NCI-H774 (cell line): ENCODE measurements at regions not wholly inside any gene's neighbourhood (a gene's known extent, or its start where the extent isn't known, plus 50 kb on each side); places are given as distances from the start of the nearest gene placed in this dataset.

Experiments
- DNase-seq: peaks from one replicate; lab custom pipeline; 2025; lab: John Stamatoyannopoulos, UW

DNA sequence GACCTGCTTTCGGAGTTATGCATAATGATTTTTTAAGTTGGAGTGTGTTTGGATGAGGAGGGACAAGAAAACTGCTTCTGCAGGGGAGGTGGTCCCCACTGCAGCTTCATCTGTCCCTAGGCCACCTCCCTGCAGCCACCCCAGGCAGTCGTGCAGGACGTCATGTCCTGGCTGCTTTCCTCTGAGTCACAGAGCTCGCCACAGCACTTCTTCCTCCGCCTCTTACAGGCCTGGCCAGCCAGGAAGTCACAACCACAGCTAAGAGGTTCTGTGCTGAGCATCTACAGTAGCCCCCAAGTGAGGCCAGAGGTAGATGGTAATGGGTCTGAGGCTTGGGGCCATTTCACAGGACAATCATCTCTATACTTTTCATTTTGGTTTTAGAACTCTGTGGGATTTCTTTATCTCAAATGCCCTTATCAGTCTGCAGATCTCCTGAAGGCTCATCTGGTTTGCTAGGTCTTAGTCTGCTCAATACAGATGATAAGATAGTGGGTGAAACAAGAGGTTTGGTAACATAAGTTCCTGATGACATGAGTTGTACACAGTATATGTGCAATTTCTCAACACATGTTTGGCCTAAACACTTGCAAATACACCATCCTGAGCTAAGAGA, 106.4 kb downstream of the ARF6 start:
- no peak for DNase-seq

DNA sequence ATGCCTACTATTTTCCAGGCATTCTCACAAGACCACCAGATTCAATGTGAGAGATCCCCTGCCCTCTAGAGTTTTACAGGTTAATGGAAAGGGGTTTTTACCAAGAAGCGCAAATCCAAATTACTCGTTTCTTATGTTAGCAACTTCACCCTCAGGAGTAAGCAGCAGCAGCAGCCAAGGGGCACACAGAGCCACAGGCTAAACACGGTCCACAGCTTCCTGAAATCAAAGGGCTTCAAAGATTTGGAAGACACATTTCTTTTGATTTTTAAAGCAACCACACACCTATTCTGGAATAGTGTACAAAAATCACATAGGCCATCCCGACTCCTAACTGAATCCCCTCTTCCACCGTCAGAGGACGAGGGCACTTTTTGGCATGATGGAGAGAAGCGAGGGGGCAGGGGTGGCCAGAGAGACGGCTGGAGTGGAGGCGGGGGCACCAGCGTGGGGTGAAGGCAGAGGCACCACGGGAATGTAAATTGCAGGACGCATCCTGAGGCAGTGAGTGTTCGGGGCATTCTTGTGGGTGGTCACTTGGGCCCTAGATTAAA, 107.0 kb downstream of the ARF6 start:
- no peak for DNase-seq

DNA sequence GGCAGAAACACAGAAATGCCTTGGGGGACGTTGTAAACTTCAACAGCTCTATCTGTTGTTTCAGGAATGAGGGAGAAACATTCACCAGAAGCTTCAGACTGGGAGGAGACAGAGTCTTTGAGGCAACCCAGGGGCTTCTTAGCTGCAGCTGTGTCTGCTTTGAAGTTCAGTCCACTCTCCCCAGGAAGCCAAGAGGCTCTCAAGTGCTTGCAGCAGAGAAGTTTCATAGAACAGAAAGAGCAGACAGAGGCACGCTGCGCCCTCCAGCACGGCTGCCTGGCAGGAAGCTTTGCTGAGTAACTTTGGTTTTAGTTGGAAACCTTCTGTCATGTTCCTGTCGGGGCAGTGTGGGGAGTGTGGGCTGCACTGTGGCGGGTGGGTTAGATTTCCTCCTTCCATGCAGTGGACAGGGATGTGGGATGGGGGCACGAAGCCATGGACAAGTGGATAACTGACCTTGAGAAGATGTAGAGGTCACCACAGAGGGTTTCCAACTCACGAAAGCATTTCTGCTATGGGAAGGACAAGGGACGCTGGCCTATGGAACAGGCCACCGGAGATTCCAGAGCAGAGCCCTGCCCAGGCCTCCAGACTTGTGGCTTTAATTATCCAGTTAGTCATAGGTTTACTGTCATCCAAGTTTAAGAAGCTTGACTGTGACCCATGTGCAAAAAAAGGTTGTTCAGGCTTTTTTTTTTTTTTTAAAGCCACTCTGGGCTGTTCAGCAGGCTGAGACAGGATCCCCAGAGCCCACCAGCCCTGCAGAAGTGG, 107.7 kb downstream of the ARF6 start:
- DNase-seq = no peak

DNA sequence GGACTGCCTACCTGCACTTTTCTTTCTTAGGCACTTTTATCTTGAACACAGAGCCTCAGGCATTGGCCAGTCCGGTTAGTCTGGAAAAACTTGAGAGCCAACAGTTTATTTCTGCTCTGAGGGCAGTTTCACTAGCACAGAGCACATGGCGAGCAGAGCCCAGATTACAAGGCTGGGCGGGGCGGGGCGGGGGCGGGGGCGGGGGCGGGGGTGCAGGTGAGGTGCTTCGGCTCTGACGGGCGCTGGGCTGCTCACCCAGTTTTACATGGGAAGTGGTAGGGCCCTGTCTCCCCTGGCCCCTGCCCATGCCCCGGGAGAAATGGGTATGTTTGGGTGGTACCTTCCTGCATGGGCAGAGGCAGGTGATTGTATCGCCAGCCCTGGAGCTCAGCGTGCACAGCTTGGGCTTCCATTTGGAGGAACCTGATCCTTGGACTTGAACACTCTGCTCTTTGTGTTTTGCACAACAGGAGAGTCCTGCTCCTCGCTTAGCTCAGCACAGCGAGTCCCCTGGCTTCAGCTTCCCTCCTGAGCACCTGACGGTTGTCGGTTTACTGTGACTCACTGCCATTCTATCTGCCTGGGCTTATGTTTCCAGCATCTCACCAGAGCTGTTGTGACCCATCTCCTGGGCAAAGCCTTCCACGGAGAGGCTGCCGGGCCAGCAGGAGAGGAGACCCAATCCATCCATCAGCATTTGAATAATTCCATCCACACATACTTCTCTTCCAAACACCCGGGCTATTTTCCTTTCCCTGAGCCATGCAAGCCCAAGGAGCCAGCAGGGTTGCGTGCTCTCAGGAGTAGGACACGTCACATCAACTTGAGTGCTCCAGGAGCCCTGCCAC, 108.5 kb downstream of the ARF6 start:
- DNase-seq = no peak

DNA sequence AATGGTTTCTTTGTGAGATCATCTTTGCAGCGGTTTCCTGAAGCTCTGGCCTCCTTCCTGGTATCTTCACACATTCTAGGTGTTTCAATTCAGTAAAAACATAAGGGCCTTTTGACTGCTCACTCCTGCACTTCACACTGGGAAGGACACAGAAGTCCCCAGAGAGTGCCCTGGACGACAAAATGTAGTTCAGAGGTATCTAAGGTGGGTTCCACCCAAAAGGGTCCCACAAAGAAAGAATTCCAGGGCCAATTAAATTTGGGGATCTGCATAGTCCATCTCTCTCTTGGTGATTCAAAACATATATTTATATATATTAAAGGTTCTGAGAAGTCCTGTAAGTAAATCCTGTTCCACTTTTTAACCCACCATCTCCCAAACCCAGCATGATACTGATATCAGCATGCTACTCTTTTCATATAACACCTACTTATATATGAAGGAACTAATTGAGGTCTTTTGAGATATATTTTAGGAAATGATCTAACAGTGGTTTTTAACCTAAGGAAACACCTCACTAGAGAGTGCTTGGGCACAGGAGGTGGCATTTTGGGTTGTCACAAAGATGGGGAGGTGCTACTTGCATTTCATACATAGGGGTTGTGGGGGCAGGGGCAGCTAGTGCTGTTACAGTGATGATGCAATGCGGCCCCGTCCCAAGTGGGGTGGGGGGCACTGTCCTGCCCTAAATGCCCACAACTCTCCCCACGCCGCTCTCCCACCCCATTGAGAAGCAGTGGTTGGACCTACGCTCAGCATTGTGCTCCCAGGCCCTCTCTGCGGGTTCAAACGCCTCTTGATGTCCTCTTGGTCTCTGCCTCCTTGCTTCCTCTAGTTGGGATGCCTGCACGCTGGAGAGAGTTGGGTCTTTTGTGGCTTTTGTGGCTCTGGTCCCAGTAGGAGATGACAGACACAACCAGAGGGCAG, 109.4 kb downstream of the ARF6 start:
- no peak for DNase-seq

DNA sequence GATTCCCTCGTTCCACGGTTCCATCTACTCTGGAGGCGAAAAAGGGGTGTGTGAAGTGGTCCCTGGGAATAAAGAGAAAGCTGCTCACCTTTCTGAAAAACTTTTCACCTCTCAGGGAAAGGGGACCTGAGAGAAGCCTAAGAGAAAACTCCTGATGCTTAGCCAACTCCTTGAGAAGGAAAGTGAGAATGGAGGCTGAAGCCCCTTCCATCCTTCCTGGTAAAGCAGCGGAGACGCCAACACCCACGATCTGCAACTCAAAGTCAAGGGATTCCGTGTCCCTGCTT, 110.0 kb downstream of the ARF6 start:
- no peak for DNase-seq

DNA sequence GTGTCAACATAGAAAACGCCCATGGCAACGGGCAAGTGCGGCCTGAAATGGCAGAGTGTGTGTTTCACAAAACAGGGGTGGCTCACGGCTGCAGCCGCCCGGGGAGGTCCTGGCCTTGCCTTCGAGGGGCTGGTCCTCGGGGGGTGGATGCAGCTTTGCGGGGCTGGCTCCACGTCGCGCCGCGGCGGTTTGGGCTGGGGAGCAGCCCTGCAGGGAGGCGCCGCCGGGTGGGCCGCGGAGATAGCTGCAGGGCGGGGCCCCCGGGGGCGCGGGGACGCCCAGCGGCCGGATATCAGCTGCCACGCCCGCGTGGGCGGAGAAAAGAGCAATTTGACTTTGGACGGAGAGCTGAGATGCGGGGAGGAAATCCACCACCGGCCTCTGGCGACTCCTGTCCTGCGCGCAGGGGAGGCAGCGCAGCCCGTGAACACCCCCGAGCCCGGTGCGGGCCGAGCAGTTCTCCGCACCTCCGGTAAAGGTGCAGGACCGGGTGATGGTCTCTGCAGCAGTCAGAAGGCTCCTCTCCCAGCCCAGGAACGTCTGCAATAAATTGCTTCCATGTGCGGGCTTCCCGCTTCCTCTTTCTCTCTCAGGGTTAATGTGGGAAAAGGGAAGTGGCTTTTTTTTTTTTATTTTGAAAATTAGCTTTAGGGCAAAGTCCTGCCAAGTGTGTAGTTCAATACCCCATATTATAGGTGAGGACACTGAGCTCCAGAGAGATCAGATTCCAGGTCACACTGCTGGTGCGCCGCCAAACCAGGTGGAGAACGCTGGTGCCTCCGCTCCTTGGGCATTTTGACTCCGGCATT, 110.5 kb downstream of the ARF6 start:
- DNase-seq = no peak

DNA sequence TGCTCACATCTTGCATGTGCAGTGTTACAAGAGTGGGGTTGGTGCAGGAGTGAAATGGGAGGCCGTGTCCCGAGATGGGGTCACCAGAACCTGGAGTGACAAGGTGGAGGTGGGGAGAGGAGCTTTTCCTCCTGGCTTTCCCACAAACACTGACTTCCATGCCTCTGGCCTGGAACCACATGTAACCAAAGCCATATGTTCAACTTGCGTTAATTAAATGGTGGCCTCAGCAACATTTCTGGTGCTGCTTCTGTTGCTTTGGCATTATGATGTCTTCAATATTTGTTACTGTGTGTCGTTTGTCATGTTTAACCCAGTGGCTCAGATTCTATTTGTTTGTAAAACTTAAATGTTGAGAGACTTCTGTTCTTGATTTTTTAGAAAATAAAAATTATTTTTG, 110.2 kb downstream of the VCPKMT start:
- DNase-seq = no peak

DNA sequence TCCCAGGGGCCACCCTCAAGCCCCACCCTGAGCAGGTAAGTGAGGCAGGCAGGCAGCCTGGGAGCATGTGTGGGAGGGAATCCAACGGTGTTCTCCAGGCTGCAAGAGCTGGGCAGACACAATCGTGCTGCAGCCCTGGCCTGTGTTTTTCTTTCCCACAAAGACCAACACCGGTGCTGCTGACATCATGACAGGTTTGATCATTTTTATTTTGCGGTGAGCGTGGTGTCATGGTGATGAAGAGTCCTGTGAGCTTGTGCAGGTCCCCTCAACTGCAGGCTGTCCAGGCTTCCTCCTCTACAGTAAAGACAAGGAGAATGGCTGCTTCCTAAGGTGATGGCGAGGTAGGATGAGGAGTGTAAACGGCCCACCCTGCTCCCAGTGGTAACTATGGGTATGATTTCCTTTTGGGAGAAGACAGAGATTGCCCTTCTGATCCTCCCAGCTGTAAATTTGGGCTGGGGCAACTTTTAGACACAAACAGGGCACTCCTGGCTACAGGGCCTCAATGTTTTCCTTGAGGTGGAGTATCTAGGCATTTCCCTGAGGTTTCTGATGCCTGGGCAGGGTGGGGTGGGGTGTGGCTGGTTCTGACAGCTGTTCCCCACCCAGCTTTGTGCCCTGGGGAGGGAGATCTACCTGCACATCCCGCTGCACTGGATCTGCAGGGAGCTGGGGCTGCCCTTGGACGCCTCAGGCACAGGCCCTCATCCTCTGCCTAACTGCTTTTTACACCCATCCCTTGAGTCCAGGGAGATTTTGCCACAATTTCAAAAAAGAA, 109.1 kb downstream of the VCPKMT start:
- no peak for DNase-seq

DNA sequence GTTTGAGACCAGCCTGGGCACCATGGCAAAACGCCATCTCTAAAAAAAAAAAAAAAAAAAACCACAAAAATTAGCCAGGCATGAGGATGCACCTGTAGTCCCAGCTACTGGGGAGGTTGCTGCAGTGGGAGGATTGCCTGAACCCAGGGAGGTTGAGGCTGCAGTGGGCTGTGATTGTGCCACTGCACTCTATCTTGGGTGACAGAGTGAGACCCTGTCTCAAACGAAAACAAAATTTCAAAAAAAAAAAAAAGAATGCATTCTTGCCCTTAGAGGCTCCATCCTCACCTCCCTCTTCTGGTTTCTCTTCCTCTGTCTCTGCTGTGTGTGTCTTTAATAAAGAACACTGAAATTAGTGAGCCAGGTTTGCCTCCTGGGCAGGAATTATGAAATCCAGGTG, 107.8 kb downstream of the VCPKMT start:
- DNase-seq = no peak

DNA sequence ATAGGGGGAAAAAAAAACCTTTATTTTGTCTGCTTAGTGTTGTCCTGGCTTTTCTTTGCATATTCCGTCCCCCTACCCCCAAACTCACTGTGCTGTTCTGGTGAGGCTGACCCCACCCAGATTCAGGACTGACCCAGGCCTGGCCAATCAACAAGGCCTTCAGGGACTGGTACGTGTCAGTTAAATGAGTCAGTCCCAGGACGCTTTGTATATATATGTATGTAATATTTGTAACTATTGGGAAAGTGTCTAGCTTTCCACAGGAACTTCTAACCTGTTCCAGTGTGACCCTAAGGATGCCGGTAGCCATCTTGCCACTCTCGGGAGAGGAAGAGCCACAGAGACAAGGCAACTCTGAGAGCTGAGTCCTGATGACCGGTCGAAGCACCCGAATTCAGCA, 107.4 kb downstream of the VCPKMT start:
- no peak for DNase-seq

DNA sequence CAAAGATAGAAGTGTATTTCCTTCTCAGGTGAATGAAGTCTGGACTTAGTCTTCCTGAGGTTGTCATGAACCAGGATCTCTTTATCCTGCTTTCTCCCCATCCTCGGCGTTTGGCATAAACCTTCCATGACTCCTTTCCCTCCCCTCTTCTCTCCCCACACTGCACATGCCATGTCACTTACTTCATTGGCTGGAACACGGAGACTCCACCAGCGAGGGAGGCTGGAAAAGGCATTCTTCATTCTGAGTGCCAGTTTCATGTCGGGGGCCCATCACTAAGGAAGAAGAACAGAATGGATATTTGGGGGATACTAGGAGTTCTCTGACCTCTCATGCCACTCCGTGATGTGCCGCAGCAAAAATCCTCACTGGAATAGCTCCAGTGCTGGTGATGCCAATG, 105.6 kb downstream of the VCPKMT start:
- no peak for DNase-seq

DNA sequence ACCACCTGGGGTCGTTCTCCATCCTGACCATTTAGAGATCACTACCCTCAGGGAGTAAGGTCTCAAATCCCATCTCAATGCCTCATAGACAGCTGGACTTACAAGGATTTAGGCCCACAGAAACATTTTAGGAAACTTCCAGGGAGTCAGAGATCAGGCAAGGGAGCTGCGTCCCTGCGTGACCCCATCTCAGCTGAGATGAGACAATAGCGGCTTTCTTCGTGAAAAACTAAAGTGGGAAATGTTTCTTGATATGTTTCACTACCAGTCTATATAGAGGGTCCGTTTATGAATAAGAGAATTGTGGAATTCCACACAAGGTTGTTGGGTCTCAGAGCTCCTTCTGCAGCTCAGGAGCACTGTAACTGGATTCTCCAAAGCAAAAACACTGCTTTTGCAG, 105.1 kb downstream of the VCPKMT start:
- no peak for DNase-seq

DNA sequence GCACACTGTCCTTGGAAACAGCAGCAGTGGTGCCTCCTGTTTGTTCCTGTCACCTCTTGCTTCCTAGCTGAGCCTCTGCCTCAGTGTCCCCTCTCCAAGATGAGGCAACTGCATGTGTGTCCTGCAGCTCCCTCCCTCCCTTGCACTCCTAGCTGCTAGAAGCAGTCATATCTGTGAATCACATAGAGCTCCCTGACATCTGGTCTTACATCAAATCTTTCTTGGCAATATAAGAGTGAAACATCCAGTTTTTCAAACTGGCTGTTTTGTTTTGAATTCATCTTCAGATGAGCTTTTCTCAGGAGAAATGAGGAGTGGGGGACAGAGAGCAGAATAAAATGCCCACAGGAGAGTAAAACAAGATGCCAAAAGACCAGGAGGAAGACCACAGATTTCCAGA, 103.7 kb downstream of the VCPKMT start:
- DNase-seq = no peak

DNA sequence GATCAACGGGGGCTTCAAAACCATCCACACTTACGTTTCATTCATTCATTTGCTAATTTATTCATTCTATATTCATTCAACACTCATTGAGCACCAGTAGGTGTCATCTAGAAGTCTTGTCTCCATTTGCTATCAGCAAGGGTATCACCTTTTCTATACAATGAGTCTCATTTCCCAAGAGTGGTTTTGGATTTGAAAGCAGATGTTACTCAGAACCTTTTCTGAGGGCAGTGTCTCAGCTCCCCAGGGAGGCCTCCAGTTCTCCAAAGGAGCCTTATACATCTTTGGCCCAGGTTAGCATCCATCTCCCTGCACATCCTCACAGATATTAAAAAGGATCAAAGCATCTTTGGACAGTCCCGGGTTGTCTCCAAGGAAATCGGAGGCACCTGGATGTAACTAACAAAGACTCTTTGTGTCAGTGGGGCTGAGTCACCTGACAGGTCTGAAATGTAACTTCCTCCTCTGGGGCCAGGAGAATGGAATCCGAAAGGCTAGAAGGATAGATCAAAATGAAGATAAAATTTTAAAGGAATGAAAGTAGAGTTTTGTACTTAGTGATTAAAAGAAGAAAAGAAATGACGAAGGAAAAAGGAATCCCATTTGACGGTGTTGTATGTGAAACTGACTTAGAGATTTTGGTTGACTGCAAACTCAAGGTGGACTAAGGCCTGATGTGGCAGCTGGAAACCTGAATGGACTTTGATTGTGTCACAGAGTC, 103.0 kb downstream of the VCPKMT start:
- DNase-seq = no peak

DNA sequence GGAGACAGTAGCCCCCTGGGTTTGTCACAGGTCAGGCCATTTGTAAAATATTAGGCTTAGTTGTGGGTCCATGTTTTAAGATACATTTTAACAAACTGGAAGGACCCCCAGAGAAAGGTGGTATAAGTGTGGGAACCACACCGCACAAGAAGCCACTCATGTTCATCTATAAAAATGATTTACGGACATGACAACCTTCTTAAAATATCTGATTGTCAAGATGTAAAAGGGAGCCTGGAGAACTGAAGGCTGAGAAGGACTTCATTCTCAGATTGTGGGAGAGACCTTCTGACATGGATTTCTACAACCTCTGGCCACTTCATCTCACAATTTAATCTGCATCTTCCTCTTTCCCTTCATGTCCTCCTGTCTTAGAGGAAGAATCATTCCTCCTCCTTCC, 102.4 kb downstream of the VCPKMT start:
- no peak for DNase-seq

DNA sequence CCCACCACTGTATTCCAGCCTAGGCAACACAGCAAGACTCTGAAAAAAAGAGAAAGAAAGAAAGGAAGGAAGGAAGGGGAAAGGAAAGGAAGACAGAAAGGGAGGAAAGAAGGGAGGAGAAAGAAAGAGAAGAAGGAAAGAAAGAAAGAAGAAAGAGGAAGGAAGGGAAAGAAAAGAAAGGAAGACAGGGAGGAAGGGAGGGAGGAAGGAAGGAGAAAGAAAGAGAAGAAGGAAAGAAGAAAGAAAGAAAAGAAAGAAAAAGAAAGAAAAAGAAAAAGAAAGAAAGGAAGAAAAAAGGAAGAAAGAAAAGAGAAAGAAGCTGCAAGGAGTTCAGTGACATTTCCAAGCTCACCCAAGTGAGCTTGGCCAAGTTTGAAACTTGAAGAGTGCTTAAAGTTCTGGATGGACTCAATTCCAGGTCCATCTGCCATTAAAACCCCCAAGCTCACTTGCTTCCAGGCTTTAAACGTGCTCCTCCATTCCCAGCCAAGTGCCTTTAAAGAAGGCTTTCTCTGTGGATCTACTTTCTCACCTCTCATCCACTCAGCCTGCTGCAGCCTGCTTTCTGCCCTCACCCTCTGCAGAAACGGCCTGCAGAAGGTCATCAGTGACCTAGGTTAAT, 101.5 kb downstream of the VCPKMT start:
- no peak for DNase-seq

DNA sequence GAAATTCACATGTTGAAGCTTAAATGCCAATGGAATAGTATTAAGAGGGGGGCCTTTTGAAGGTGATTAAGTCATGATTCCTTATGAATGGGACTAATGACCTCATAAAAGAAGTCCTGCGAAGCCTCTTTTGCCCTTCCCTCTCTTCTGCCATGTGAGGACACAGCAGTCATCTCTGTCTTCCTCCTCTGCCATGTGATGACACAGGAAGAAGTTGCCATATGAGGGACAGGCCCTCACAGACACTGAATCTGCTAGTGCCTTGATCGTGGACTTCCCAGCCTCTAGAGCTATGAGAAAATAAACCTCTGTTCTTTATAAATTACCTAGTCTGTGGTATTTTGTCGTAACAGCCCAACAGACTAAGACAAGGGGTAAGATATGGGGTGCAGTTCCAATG, 100.7 kb downstream of the VCPKMT start:
- no peak for DNase-seq
